ENCODE measurements at regions not wholly inside any gene's neighbourhood (a gene's known extent, or its start where the extent isn't known, plus 50 kb on each side); places are given as distances from the start of the nearest gene placed in this dataset.

GRCh38 chr6:102520966-102521365, 1127.5 kb downstream of the GRIK2 start:
- no peak for DNase-seq (ENCODE audit: low read depth in 2 of 3, low spot score in 1 of 3)

GRCh38 chr6:102517506-102517905, 1124.0 kb downstream of the GRIK2 start:
- DNase-seq (ENCODE audit: low read depth in 2 of 3, low spot score in 1 of 3), result no peak

DNA sequence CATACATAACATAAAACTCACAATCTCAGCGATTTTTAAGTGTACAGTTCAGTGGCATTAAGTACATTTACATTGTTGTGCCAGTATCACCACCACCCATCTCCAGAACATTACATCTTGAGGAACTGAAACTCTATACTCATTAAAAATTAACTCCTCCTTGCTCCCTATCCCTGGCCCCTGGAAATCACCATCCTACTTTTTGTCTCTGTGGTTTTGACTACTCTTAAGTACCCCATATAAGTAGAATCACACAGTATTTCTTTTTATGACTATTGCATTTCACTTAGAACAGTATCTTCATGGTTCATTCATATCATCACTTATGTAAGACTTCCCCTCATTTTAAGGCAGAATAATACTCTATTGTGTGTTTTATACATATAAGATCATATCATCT, 1108.1 kb downstream of the GRIK2 start:
- no peak for DNase-seq (ENCODE audit: low read depth in 2 of 3, low spot score in 1 of 3)

GRCh38 chr6:102494808-102495207, 1101.3 kb downstream of the GRIK2 start:
- no peak for DNase-seq (ENCODE audit: low read depth in 2 of 3, low spot score in 1 of 3)

DNA sequence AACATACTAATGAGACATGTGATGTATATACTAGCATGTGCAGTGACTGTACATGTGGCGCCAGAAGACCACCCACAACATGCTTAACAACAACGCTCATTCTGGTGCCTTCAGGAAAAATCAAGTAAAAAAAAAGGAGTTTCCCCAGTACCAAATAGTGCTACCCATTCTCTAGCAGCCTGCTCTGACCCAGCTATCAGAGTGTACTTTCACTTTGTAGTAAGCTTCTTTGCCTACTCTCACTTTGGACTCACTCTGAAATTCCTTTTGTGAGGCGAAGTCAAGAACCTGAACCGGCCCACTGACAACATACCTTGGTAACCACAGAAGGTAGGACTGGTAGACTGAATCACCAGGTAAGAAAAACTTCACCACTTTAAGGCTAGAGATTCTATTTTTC, 1100.0 kb downstream of the GRIK2 start:
- no peak for DNase-seq (ENCODE audit: low read depth in 2 of 3, low spot score in 1 of 3)

DNA sequence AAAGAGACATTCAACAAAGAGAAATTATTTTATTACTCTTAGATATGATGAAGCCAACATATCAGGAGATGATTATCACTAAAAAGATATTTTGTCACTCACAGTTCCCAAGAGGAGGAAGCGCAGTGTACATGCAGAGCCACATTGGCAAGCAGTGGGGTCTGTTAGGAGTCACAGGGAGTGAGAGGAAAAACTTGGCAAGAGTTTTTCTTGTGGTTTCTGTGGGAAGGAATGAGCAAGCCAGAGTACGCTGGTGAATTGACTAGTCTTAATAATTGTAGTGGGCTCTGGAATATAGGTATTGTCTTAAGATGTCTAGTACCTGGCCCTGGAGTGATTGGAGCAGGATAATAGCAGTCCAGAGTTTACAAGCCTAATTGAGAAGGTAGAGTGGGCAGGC, 1095.2 kb downstream of the GRIK2 start:
- DNase-seq (ENCODE audit: low read depth in 2 of 3, low spot score in 1 of 3), result no peak

DNA sequence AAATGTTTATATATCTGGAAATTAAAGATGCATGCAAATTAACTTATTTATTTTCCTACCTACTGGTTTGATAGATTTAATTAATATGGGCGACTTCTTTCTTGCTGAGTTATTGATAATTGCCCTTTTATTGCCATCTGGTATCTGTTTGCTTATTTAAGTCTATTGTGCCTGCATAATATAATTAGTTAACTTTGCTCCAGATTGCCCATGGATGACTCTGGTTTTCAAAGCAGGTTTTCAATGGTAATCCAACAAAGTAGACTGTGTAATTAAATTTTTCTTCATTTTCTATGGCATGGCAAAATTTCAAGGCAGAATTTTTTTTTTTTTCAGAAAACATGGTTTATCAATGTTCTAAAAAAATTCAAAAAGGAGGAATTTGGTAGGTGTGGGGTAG, 1092.0 kb downstream of the GRIK2 start:
- DNase-seq (ENCODE audit: low read depth in 2 of 3, low spot score in 1 of 3), result no peak

GRCh38 chr6:102474041-102474807, 1080.7 kb downstream of the GRIK2 start:
- DNase-seq (ENCODE audit: low read depth in 2 of 3, low spot score in 1 of 3), result no peak

DNA sequence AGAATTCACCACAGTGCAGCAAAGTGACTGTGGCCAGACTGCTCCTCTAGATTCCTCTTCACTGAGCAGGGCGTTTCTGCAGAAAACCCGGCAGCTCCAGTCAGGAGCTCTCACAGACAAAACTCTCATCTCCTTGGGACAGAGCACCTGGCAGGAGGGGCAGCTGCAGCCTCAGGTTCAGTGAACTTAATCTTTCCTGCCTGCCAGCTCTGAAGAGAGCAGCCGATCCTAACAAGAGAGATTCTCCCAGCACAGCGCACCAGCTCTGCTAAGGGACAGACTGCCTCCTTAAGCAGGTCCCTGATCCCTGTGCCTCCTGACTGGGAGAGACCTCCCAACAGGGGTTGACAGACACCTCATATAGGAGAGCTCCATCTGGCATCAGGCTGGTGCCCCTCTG, 1065.5 kb downstream of the GRIK2 start:
- DNase-seq (ENCODE audit: low read depth in 2 of 3, low spot score in 1 of 3), result no peak

GRCh38 chr6:102438171-102438570, 1044.7 kb downstream of the GRIK2 start:
- DNase-seq (ENCODE audit: low read depth in 2 of 3, low spot score in 1 of 3), result no peak

- no peak for DNase-seq (ENCODE audit: low read depth in 2 of 3, low spot score in 1 of 3)
Measured at GRCh38 chr6:102417368-102417998, 1024.0 kb downstream of the GRIK2 start.

DNA sequence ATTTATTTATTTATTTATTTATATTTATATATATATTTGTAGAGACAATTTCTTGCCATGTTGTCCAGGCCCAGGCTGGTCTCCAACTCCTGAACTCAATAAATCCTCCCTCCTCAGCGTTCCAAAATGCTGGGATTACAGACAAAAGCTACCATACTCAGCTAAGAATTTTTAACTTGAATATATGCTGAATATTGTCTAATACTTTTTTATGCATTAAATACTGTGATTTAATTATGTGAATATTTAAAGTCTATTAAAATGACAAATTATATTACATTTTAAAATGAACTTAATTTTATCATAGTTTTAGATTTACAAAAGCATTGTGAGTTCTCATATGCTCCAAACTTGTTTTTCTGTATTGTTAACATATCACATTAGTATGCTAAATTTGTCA, 1022.4 kb downstream of the GRIK2 start:
- no peak for DNase-seq (ENCODE audit: low read depth in 2 of 3, low spot score in 1 of 3)

DNA sequence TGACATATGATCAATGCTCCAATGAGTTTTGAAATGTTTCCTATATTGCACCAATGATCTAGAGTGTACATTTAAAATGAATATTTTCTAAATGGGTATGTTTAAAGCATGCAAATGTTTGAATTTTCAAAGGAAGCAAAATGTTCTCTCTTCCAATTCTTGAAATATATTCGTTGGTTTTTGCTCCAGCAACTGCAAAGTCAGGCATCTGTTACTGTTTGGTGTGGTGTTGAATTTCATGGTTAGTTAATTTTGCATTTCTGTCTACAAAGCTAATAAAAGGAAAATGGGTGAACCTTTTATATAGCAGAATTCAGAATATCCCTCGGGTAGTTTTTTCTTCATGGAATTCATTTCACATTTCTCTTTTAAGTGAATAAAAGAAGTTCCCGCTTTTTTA, 1018.3 kb downstream of the GRIK2 start:
- DNase-seq (ENCODE audit: low read depth in 2 of 3, low spot score in 1 of 3), result no peak

DNA sequence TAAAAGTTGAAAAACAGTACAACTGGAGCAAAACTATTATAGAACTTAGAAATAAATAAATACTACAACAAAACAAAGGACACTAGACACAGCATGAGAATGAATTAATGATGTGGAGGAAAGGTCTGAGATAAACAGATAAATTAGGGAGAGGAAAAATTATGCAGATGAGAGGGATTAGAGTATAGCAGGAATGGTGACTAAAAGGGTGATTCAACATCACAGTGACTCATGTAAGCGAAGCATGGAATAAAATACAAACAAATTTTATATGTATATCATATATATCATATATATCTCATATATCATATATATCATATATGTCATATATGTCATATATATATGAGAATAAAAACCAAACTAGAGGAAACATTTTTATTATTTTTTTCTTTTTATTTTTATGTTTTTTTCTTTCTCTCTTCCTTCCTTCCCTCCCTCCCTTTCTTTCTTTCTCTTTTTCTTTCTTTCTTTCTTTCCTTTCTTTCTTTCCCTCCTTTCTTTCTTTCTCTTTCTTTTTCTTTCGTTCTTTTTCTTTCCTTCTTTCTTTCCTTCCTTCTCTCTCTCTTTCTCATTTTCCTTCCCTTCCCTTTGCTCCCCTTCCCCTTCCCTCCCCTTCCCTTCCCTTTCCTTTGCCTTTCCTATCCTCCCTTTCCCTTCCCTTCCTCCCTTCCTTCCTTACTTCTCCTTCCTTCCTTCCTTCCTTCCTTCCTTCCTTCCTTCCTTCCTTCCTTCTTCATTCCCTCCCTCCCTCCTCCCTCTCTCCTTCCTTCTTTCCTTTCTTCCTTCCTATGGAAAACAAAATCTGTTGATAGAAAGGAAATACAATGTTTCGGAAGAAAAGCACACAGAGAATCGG, 1014.6 kb downstream of the GRIK2 start:
- DNase-seq (ENCODE audit: low read depth in 2 of 3, low spot score in 1 of 3), result no peak

- DNase-seq (ENCODE audit: low read depth in 2 of 3, low spot score in 1 of 3), result no peak
Measured at GRCh38 chr6:102405860-102406259, 1012.4 kb downstream of the GRIK2 start.

DNA sequence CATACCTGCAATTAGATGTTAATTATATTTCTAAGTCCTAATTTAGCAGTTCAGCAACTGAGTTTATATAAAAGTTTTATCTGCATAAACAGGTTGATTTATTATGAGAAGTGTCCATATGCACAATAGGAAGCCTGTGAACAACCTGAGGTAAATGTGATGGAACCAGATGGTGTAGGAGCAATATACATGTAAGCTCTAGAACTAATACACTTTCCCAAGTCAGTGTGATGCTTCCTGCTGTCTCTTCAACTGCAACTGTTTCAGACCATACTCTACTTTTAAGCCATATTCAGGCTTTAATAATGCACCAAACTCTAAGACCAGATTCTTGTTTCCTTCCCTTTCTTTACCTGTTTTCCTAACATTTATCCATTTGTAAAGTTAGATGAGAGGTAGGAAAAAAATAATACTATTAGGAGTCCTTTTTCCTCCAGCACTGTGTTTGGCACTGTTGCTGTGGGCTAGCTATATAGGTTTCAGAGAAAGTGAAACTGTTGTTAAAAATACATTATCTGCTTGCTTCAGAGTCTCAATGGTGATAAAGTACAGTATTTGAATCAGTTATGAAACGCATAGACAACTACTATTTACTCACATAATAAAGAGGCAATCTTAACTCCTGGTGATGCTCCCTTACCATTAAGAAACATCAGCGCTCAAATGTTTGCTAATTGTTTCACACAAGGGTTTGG, 1009.3 kb downstream of the GRIK2 start:
- no peak for DNase-seq (ENCODE audit: low read depth in 2 of 3, low spot score in 1 of 3)

GRCh38 chr6:102398788-102399390, 1005.4 kb downstream of the GRIK2 start:
- no peak for DNase-seq (ENCODE audit: low read depth in 2 of 3, low spot score in 1 of 3)

DNA sequence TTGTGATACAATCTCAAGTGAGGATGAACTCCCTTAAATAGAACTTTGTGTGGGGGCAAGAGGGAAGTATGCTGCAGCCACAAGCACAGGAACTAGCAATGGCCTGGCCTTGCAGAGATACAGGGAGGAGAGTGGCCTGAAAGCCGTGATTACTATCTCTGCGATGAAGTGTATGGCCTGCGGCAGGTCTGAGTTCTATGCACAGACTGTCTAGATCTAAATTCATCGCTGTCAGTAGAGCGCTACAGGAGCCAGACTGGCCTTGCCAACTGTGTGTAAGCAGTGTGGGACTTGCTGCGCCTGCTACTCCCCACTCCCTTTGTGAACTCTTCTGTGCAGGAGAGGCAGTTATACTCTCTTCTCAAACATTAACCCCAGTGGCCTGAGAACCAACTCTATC, 997.0 kb downstream of the GRIK2 start:
- no peak for DNase-seq (ENCODE audit: low read depth in 2 of 3, low spot score in 1 of 3)

DNA sequence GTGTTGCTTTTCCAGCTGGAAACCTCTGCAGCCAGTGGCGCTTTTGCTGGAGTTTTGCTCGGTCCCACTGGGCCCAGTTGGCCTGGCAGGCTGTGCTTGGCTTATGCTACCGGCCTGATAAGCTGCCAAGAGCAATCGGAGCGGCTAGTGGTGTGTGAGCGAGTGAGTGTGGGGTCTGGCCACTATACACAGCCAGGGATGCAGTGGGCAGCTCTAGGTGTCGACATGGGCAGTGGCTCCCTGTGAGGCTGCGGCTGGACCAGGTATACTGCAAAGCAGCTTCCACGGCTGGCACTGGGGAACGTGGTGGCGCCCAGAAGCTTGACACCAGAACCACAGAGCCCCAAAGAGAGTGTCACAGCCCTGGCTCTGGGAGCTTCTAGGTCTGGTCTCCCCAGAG, 996.5 kb downstream of the GRIK2 start:
- DNase-seq (ENCODE audit: low read depth in 2 of 3, low spot score in 1 of 3), result no peak

DNA sequence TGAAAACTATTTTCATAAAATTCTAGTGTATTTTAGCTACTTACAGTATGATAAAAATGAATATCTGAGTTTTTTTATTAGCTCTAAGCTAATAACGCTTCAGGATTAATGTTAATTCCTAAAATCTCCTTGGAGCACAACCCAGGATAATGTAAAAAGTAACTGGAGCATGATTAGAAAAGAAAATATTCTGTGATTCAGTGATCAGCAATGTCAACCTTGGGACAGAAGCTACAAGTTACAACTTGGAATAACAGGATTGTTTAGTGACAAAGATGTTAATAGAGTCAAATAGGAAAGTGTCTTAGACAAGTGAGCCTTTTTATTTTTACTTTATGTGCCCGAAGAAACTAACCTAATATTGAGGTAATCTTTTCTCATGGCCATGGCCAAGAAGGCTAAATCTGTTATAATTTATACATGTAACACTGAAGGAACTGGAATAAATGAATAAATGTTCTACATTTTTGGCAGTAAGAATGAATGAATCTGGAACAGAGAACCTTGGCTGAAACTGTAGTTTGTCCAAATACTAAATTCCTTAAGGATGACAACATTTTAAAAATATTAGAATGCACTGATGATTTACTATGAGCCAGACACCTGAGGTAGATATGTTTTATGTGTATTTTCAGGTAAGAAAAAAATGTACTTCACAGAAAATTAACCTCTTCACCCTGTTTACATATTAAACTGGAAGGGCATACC, 994.0 kb downstream of the GRIK2 start:
- DNase-seq (ENCODE audit: low read depth in 2 of 3, low spot score in 1 of 3), result no peak

Data from stimulated activated CD4-positive, alpha-beta T cell treated with anti-CD3 and anti-CD28 coated beads, Interleukin-12 subunit alpha, Interleukin-12 subunit beta, amount 100 ng/mL, for 48 hours (primary cell).